ENCODE measurements at regions not wholly inside any gene's neighbourhood (a gene's known extent, or its start where the extent isn't known, plus 50 kb on each side); places are given as distances from the start of the nearest gene placed in this dataset.

GRCh38 chr18:78540636-78541529, 438.7 kb upstream of the SALL3 start:
- H3K9me3 ChIP-seq (ENCODE audit: insufficient read depth, low read depth, low read length) = no peaks in the 10 kb centered on the region
- no peaks in the 10 kb centered on the region for H3K4me1 ChIP-seq (ENCODE audit: insufficient read depth, low read length)
- no peak overlapping the region for H3K27ac ChIP-seq (ENCODE audit: low read length)
- no peaks in the 10 kb centered on the region for H3K27me3 ChIP-seq (ENCODE audit: insufficient read depth, low read length)
- no peaks in the 10 kb centered on the region for H3K36me3 ChIP-seq (ENCODE audit: insufficient read depth, low read depth, low read length)
- no peak overlapping the region for H3K4me3 ChIP-seq (ENCODE audit: low read length)
- no peak overlapping the region for H3K9ac ChIP-seq (ENCODE audit: low read depth, low read length)

- H3K36me3 ChIP-seq (ENCODE audit: insufficient read depth, low read depth, low read length) = no peaks in the 10 kb centered on the region
- H3K27ac ChIP-seq (ENCODE audit: low read length) = no peak overlapping the region
- H3K9ac ChIP-seq (ENCODE audit: low read depth, low read length) = no peak overlapping the region
- no peak overlapping the region for H3K4me3 ChIP-seq (ENCODE audit: low read length)
- no peaks in the 10 kb centered on the region for H3K27me3 ChIP-seq (ENCODE audit: insufficient read depth, low read length)
- H3K9me3 ChIP-seq (ENCODE audit: insufficient read depth, low read depth, low read length) = no peaks in the 10 kb centered on the region
- H3K4me1 ChIP-seq (ENCODE audit: insufficient read depth, low read length) = no peaks in the 10 kb centered on the region
These were observed 437.4 kb upstream of the SALL3 start for GRCh38 chr18:78542204-78542603.

- Histone ChIP-seq H3K9me3 (ENCODE audit: insufficient read depth, low read depth, low read length) (no peaks in the 10 kb centered on the region), H3K27ac (ENCODE audit: low read length) (no peak overlapping the region), H3K27me3 (ENCODE audit: insufficient read depth, low read length) (no peaks in the 10 kb centered on the region), H3K4me1 (ENCODE audit: insufficient read depth, low read length) (no peaks in the 10 kb centered on the region), H3K9ac (ENCODE audit: low read depth, low read length) (no peak overlapping the region), H3K36me3 (ENCODE audit: insufficient read depth, low read depth, low read length) (no peaks in the 10 kb centered on the region), H3K4me3 (ENCODE audit: low read length) (no peak overlapping the region)
These were observed 436.4 kb upstream of the SALL3 start for GRCh38 chr18:78543201-78543725.

- Histone ChIP-seq H3K9ac (ENCODE audit: low read depth, low read length) (no peak overlapping the region), H3K4me3 (ENCODE audit: low read length) (no peak overlapping the region), H3K4me1 (ENCODE audit: insufficient read depth, low read length) (no peaks in the 10 kb centered on the region), H3K27me3 (ENCODE audit: insufficient read depth, low read length) (no peaks in the 10 kb centered on the region), H3K9me3 (ENCODE audit: insufficient read depth, low read depth, low read length) (no peaks in the 10 kb centered on the region), H3K27ac (ENCODE audit: low read length) (no peak overlapping the region), H3K36me3 (ENCODE audit: insufficient read depth, low read depth, low read length) (no peaks in the 10 kb centered on the region)
These were observed 433.3 kb upstream of the SALL3 start for GRCh38 chr18:78546281-78546680.

GRCh38 chr18:78547817-78548216, 431.8 kb upstream of the SALL3 start:
- no peak overlapping the region for H3K9ac ChIP-seq (ENCODE audit: low read depth, low read length)
- no peaks in the 10 kb centered on the region for H3K4me1 ChIP-seq (ENCODE audit: insufficient read depth, low read length)
- H3K9me3 ChIP-seq (ENCODE audit: insufficient read depth, low read depth, low read length) = no peaks in the 10 kb centered on the region
- no peaks in the 10 kb centered on the region for H3K36me3 ChIP-seq (ENCODE audit: insufficient read depth, low read depth, low read length)
- no peak overlapping the region for H3K27ac ChIP-seq (ENCODE audit: low read length)
- H3K27me3 ChIP-seq (ENCODE audit: insufficient read depth, low read length) = no peaks in the 10 kb centered on the region
- no peak overlapping the region for H3K4me3 ChIP-seq (ENCODE audit: low read length)

GRCh38 chr18:78548261-78549058, 431.2 kb upstream of the SALL3 start:
- no peaks in the 10 kb centered on the region for H3K9me3 ChIP-seq (ENCODE audit: insufficient read depth, low read depth, low read length)
- H3K27ac ChIP-seq (ENCODE audit: low read length) = no peak overlapping the region
- H3K4me3 ChIP-seq (ENCODE audit: low read length) = no peak overlapping the region
- no peaks in the 10 kb centered on the region for H3K36me3 ChIP-seq (ENCODE audit: insufficient read depth, low read depth, low read length)
- no peaks in the 10 kb centered on the region for H3K4me1 ChIP-seq (ENCODE audit: insufficient read depth, low read length)
- no peaks in the 10 kb centered on the region for H3K27me3 ChIP-seq (ENCODE audit: insufficient read depth, low read length)
- H3K9ac ChIP-seq (ENCODE audit: low read depth, low read length) = no peak overlapping the region

GRCh38 chr18:78549971-78550370, 429.6 kb upstream of the SALL3 start:
- no peaks in the 10 kb centered on the region for H3K4me1 ChIP-seq (ENCODE audit: insufficient read depth, low read length)
- no peak overlapping the region for H3K27ac ChIP-seq (ENCODE audit: low read length)
- no peak overlapping the region for H3K9ac ChIP-seq (ENCODE audit: low read depth, low read length)
- H3K4me3 ChIP-seq (ENCODE audit: low read length) = no peak overlapping the region
- peaks cover 2% of the 10 kb centered on the region; the same call in 1 of the 2 replicates for H3K9me3 ChIP-seq (ENCODE audit: insufficient read depth, low read depth, low read length)
- no peaks in the 10 kb centered on the region for H3K27me3 ChIP-seq (ENCODE audit: insufficient read depth, low read length)
- H3K36me3 ChIP-seq (ENCODE audit: insufficient read depth, low read depth, low read length) = no peaks in the 10 kb centered on the region

- H3K4me3 ChIP-seq (ENCODE audit: low read length) = no peak overlapping the region
- peaks cover 4% of the 10 kb centered on the region; the same call in 1 of the 2 replicates for H3K9me3 ChIP-seq (ENCODE audit: insufficient read depth, low read depth, low read length)
- no peak overlapping the region for H3K27ac ChIP-seq (ENCODE audit: low read length)
- H3K27me3 ChIP-seq (ENCODE audit: insufficient read depth, low read length) = no peaks in the 10 kb centered on the region
- H3K9ac ChIP-seq (ENCODE audit: low read depth, low read length) = no peak overlapping the region
- H3K36me3 ChIP-seq (ENCODE audit: insufficient read depth, low read depth, low read length) = no peaks in the 10 kb centered on the region
- H3K4me1 ChIP-seq (ENCODE audit: insufficient read depth, low read length) = no peaks in the 10 kb centered on the region
These were observed 424.5 kb upstream of the SALL3 start for GRCh38 chr18:78554944-78555608.

GRCh38 chr18:78557371-78557770, 422.2 kb upstream of the SALL3 start:
- Histone ChIP-seq H3K4me1 (ENCODE audit: insufficient read depth, low read length) (no peaks in the 10 kb centered on the region), H3K36me3 (ENCODE audit: insufficient read depth, low read depth, low read length) (no peaks in the 10 kb centered on the region), H3K27me3 (ENCODE audit: insufficient read depth, low read length) (no peaks in the 10 kb centered on the region), H3K4me3 (ENCODE audit: low read length) (no peak overlapping the region), H3K9me3 (ENCODE audit: insufficient read depth, low read depth, low read length) (peaks cover 4% of the 10 kb centered on the region; the same call in 1 of the 2 replicates), H3K9ac (ENCODE audit: low read depth, low read length) (no peak overlapping the region), H3K27ac (ENCODE audit: low read length) (no peak overlapping the region)

GRCh38 chr18:78558101-78558810, 421.4 kb upstream of the SALL3 start:
- H3K27me3 ChIP-seq (ENCODE audit: insufficient read depth, low read length) = no peaks in the 10 kb centered on the region
- H3K4me1 ChIP-seq (ENCODE audit: insufficient read depth, low read length) = no peaks in the 10 kb centered on the region
- no peak overlapping the region for H3K4me3 ChIP-seq (ENCODE audit: low read length)
- no peak overlapping the region for H3K9ac ChIP-seq (ENCODE audit: low read depth, low read length)
- H3K27ac ChIP-seq (ENCODE audit: low read length) = no peak overlapping the region
- H3K9me3 ChIP-seq (ENCODE audit: insufficient read depth, low read depth, low read length) = peaks cover 4% of the 10 kb centered on the region; the same call in 1 of the 2 replicates
- H3K36me3 ChIP-seq (ENCODE audit: insufficient read depth, low read depth, low read length) = no peaks in the 10 kb centered on the region

GRCh38 chr18:78558948-78559347, 420.7 kb upstream of the SALL3 start:
- no peaks in the 10 kb centered on the region for H3K4me1 ChIP-seq (ENCODE audit: insufficient read depth, low read length)
- H3K27me3 ChIP-seq (ENCODE audit: insufficient read depth, low read length) = no peaks in the 10 kb centered on the region
- H3K9ac ChIP-seq (ENCODE audit: low read depth, low read length) = no peak overlapping the region
- no peaks in the 10 kb centered on the region for H3K36me3 ChIP-seq (ENCODE audit: insufficient read depth, low read depth, low read length)
- peaks cover 4% of the 10 kb centered on the region; the same call in 1 of the 2 replicates for H3K9me3 ChIP-seq (ENCODE audit: insufficient read depth, low read depth, low read length)
- H3K27ac ChIP-seq (ENCODE audit: low read length) = no peak overlapping the region
- H3K4me3 ChIP-seq (ENCODE audit: low read length) = no peak overlapping the region
